T-helper 17 cell (primary cell): ENCODE measurements at regions not wholly inside any gene's neighbourhood (a gene's known extent, or its start where the extent isn't known, plus 50 kb on each side); places are given as distances from the start of the nearest gene placed in this dataset.

Experiments
- ATAC-seq: fragments of 150-1000 bp; cut with Tn5 transposase; 2 replicates; pipeline ENCODE4 v1.10.0; 2021; ENCODE audit warnings: mild to moderate bottlenecking, moderate library complexity
- DNase-seq, 3 donors: peaks; one replicate each; pipeline versions ENCODE4 v3.0.0 to v3.0.0-alpha.2; 2020 to 2021
- H3K9me3 ChIP-seq: one replicate; pipeline ENCODE4 v1.7.0; 2013; ENCODE audit warnings: low read length, mild to moderate bottlenecking; ENCODE audit not compliant: control insufficient read depth, poor library complexity, severe bottlenecking
- H3K27ac Mint-ChIP-seq: one replicate; pipeline ENCODE4 v1.8.0; 2022; ENCODE audit warnings: mild to moderate bottlenecking, moderate library complexity, mixed read lengths
- H3K27me3 Mint-ChIP-seq: one replicate; pipeline ENCODE4 v1.8.0; 2022; ENCODE audit warnings: mixed read lengths
- H3K36me3 Mint-ChIP-seq: one replicate; pipeline ENCODE4 v1.8.0; 2022; ENCODE audit warnings: low read depth, mixed read lengths
- H3K4me1 Mint-ChIP-seq: one replicate; pipeline ENCODE4 v1.8.0; 2022; ENCODE audit warnings: mild to moderate bottlenecking, mixed read lengths
- H3K4me3 Mint-ChIP-seq: one replicate; pipeline ENCODE4 v1.8.0; 2022; ENCODE audit warnings: mild to moderate bottlenecking, moderate library complexity, mixed read lengths

DNA sequence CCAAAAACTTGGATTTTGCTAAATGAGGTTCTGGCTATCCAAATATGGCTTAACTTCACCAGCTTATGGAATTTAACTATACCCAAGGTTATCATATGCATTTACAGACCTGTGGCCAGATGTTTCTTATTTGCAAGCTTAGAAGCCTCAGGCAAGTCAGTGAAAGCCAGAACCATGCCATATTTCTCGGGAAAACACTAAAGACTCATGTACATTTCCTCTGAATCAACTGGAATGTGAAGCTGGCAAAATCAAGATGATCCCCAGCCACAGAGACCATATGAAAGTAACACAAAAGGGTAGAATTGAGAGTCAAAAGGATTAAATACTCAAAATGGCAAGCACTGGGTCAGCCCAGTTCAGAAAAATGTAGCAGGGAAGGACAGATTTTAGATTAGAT, 76.4 kb upstream of the SLC1A1 start:
- Mint-ChIP-seq H3K27ac (no peak overlapping the region), H3K36me3 (no peaks in the 10 kb centered on the region), H3K27me3 (peaks cover 8% of the 10 kb centered on the region), H3K4me1 (no peaks in the 10 kb centered on the region), H3K4me3 (no peak overlapping the region)
- no peak for DNase-seq
- no peak for ATAC-seq
- no peaks in the 10 kb centered on the region for H3K9me3 ChIP-seq

DNA sequence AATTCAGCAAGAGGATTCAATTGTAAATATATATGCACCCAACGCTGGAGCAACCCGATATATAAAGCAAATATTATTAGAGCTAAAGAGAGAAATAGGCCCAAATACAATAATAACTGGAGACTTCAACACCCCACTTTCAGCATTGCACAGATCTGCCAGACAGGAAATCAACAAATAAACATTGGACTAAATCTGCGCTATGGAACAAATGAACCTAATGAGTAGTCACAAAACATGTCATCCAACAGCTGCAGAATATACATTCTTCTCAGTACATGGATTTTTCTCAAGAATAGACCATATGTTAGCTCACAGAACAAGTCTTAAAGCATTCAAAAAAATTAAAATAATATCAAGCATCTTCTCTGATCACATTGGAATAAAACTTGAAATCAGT, 86.1 kb upstream of the SLC1A1 start:
- no peaks in the 10 kb centered on the region for H3K36me3 Mint-ChIP-seq
- no peak for DNase-seq
- H3K4me3 Mint-ChIP-seq = no peak overlapping the region

DNA sequence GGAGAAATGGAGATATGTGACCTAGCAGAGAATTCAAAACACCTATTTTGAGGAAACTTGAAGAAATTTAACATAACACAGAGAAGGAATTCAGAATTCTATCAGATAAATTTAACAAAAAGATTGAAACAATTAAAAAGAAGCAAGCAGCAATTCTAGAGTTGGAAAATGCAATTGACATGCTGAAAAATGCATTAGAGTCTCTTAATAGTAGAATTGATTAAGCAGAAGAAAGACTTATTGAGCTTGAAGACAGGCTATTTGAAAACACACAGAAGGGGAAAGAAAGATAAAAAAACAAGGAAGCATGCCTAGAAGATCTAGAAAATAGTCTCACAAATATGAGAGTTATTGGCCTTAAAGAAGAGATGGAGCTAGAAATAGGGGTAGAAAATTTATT, 87.8 kb upstream of the SLC1A1 start:
- Mint-ChIP-seq H3K4me3 (no peak overlapping the region), H3K27ac (no peak overlapping the region), H3K4me1 (no peaks in the 10 kb centered on the region), H3K27me3 (peaks cover 12% of the 10 kb centered on the region), H3K36me3 (no peaks in the 10 kb centered on the region)
- DNase-seq (no peak), ATAC-seq (no peak)
- H3K9me3 ChIP-seq = no peaks in the 10 kb centered on the region

More for the DNA sequence above, 86.1 kb upstream of the SLC1A1 start:
- no peak for ATAC-seq
- no peak overlapping the region for H3K27ac Mint-ChIP-seq
- H3K27me3 Mint-ChIP-seq = no peaks in the 10 kb centered on the region
- H3K9me3 ChIP-seq = no peaks in the 10 kb centered on the region
- H3K4me1 Mint-ChIP-seq = no peaks in the 10 kb centered on the region

DNA sequence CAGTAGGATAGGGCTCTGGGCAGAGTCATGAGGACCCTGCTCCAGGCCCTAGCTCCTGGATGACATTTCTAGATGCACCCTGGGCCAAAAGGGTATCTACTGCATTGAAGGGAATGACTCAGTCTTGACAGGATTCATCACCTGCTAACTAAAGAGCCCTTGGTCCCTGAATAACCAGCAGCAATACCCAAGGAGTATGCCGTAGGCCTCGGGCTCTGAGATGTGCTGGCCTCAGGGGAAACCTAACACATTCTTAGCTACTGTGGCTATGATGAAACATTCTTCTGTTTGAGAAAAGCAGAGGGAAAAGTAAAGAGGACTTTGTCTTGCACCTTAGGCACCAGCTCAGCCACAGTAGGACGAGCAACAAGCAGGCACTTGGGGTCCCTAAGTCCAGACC, 89.5 kb upstream of the SLC1A1 start:
- Mint-ChIP-seq H3K27me3 (peaks cover 12% of the 10 kb centered on the region), H3K4me1 (no peaks in the 10 kb centered on the region), H3K27ac (no peak overlapping the region), H3K4me3 (no peak overlapping the region), H3K36me3 (no peaks in the 10 kb centered on the region)
- ATAC-seq = no peak
- DNase-seq = no peak
- H3K9me3 ChIP-seq = no peaks in the 10 kb centered on the region

DNA sequence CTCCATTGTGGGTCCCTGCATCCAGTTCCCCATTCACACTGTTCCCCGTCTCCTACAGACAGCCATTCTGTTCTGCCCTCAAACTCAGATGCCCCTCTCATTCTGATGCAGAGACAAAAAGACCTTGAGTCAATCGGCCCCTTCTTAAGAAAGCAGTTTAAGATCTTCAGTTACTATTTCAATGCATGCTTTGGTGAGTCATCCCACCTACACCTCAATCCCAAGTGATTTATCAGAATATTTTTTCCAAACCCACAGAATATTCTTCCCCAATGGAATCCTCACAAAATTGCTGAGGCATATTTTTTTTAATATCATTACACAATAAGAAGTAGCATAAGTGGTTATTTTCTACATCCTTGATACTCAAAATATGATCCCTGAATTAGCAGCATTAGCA, 92.4 kb upstream of the SLC1A1 start:
- H3K27ac Mint-ChIP-seq = no peak overlapping the region
- H3K4me3 Mint-ChIP-seq = no peak overlapping the region
- H3K27me3 Mint-ChIP-seq = peaks cover 18% of the 10 kb centered on the region

GRCh38 chr9:4393806-4394523, 94.1 kb upstream of the GLIS3 start:
- H3K9me3 ChIP-seq = no peaks in the 10 kb centered on the region
- no peaks in the 10 kb centered on the region for H3K36me3 Mint-ChIP-seq
- no peak for DNase-seq
- no peak overlapping the region for H3K27ac Mint-ChIP-seq
- no peak for ATAC-seq
- peaks cover 28% of the 10 kb centered on the region for H3K27me3 Mint-ChIP-seq
- H3K4me1 Mint-ChIP-seq = peaks cover 5% of the 10 kb centered on the region
- H3K4me3 Mint-ChIP-seq = no peak overlapping the region

More for the DNA sequence above, 92.4 kb upstream of the SLC1A1 start:
- Mint-ChIP-seq H3K36me3 (no peaks in the 10 kb centered on the region), H3K4me1 (no peaks in the 10 kb centered on the region)
- no peaks in the 10 kb centered on the region for H3K9me3 ChIP-seq
- DNase-seq = no peak
- no peak for ATAC-seq

GRCh38 chr9:4389755-4390154, 89.9 kb upstream of the GLIS3 start:
- ATAC-seq = no peak
- Mint-ChIP-seq H3K4me3 (no peak overlapping the region), H3K27ac (no peak overlapping the region), H3K36me3 (no peaks in the 10 kb centered on the region), H3K27me3 (peaks cover 16% of the 10 kb centered on the region), H3K4me1 (peaks cover 5% of the 10 kb centered on the region)
- DNase-seq = no peak
- H3K9me3 ChIP-seq = no peaks in the 10 kb centered on the region

GRCh38 chr9:4389003-4389402, 89.1 kb upstream of the GLIS3 start:
- H3K27me3 Mint-ChIP-seq = peaks cover 16% of the 10 kb centered on the region
- H3K4me3 Mint-ChIP-seq = no peak overlapping the region

DNA sequence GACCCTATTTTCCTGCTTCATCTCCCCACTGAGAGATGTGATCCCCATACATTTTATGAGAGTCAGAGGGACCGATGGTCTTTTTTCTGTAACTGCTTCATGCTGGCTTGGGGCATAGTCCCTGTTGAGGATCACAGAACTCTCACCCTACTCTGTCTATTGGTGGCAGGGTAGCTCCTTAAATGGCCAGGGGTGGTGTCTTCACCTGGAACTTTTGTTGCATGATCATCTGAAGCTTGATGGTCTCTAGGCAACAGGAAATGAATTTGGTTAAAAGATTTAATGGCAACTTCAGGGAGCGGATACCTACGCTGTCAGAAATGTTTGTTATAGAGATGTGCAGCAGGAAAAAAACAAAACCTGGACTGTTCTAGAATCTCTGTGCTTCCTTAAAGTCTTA, 87.0 kb upstream of the GLIS3 start:
- Mint-ChIP-seq H3K27me3 (peaks cover 12% of the 10 kb centered on the region), H3K4me1 (peaks cover 7% of the 10 kb centered on the region), H3K4me3 (no peak overlapping the region), H3K27ac (no peak overlapping the region), H3K36me3 (no peaks in the 10 kb centered on the region)
- H3K9me3 ChIP-seq = no peaks in the 10 kb centered on the region
- DNase-seq (no peak), ATAC-seq (no peak)

More at GRCh38 chr9:4389003-4389402, 89.1 kb upstream of the GLIS3 start:
- DNase-seq (no peak), ATAC-seq (no peak)
- H3K9me3 ChIP-seq = no peaks in the 10 kb centered on the region
- Mint-ChIP-seq H3K36me3 (no peaks in the 10 kb centered on the region), H3K27ac (no peak overlapping the region), H3K4me1 (peaks cover 7% of the 10 kb centered on the region)

DNA sequence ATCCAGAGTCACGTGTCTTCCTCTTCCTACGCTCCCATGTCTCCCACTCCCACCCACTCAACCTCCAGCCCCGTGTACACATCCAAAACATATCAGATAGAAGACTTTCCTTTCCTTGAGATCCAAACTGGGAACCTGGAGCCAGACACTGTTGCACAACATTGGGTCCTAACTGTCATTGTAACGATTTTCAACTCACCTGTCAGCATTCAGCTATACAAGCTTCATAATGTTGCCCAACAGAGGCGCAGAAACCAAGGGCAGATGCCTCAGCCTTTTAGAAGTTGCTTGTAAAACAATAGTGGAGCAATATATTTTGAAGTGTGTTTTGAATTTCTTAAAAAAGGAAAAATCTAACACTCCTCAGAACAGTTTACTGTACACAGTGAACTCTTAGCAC, 84.9 kb upstream of the GLIS3 start:
- ATAC-seq (no peak), DNase-seq (no peak)
- Mint-ChIP-seq H3K4me3 (no peak overlapping the region), H3K27ac (no peak overlapping the region), H3K27me3 (peaks cover 16% of the 10 kb centered on the region), H3K36me3 (no peaks in the 10 kb centered on the region), H3K4me1 (peaks cover 2% of the 10 kb centered on the region)
- no peaks in the 10 kb centered on the region for H3K9me3 ChIP-seq

DNA sequence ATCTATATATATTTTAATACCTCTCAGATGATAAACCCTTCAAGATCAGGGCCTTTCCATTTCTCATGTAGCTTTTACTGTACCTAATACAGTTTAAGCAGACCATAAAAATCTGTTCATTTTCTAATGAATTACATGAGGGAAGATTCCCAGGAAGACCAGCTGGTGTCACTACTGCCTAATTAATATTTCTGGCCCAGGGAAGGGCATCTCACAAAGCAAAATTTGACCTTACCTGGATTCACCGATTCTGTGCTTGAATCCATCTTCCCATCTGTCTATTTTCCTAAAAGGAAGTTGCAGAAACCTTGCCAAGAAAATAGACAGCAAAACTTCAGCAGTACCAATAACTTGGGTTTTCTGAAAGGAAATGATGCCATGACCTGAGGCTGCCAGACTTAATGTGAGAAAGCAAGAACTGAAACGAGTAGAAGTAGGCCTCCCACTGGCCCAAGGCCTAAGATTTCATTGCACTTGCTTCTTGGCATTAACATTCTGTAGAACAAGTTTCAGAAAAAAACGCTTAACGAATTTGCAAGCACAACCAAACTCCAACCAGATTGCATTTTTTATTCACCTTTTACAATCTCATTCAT, 83.0 kb upstream of the GLIS3 start:
- H3K4me1 Mint-ChIP-seq = peaks cover 2% of the 10 kb centered on the region
- H3K27ac Mint-ChIP-seq = no peak overlapping the region
- H3K4me3 Mint-ChIP-seq = no peak overlapping the region
- no peaks in the 10 kb centered on the region for H3K9me3 ChIP-seq
- H3K36me3 Mint-ChIP-seq = no peaks in the 10 kb centered on the region
- H3K27me3 Mint-ChIP-seq = peaks cover 15% of the 10 kb centered on the region
- ATAC-seq = no peak
- no peak for DNase-seq

- Mint-ChIP-seq H3K27ac (no peak overlapping the region), H3K4me3 (peak overlapping the region; percentile 21), H3K27me3 (peaks cover 15% of the 10 kb centered on the region), H3K4me1 (peaks cover 2% of the 10 kb centered on the region), H3K36me3 (no peaks in the 10 kb centered on the region)
- DNase-seq (no peak), ATAC-seq (no peak)
- no peaks in the 10 kb centered on the region for H3K9me3 ChIP-seq
Measured at GRCh38 chr9:4381744-4382143, 81.9 kb upstream of the GLIS3 start.

- no peak for DNase-seq
Measured at GRCh38 chr9:4380406-4380805, 80.5 kb upstream of the GLIS3 start.

More at GRCh38 chr9:4380406-4380805, 80.5 kb upstream of the GLIS3 start:
- H3K9me3 ChIP-seq = no peaks in the 10 kb centered on the region
- H3K36me3 Mint-ChIP-seq = no peaks in the 10 kb centered on the region
- no peak for ATAC-seq
- H3K27ac Mint-ChIP-seq = no peak overlapping the region
- peaks cover 21% of the 10 kb centered on the region for H3K27me3 Mint-ChIP-seq
- H3K4me1 Mint-ChIP-seq = peaks cover 2% of the 10 kb centered on the region
- H3K4me3 Mint-ChIP-seq = no peak overlapping the region
